HG03439 (cell line): ENCODE measurements at regions not wholly inside any gene's neighbourhood (a gene's known extent, or its start where the extent isn't known, plus 50 kb on each side); places are given as distances from the start of the nearest gene placed in this dataset.
"Not testable (repeated sequence)": the region's sequence is repeated elsewhere in the genome, so short reads cannot be mapped to it uniquely, and the experiment has no call there.

Source experiments
- ATAC-seq: cut with Tn5 transposase; IDR thresholded peaks from one replicate; pipeline ENCODE4 v1.9.1; 2021; ENCODE audit warnings: mild to moderate bottlenecking, moderate library complexity; ENCODE audit not compliant: unreplicated experiment

GRCh38 chr22:25448435-25449051 is 115.9 kb upstream of the GRK3 start:
- ATAC-seq, result peak; percentile 15

- no peak for ATAC-seq
Observed at GRCh38 chr22:25449781-25450317, 114.6 kb upstream of the GRK3 start.

- ATAC-seq, result no peak
Observed at GRCh38 chr22:25451480-25452114, 112.9 kb upstream of the GRK3 start.

GRCh38 chr22:25452116-25452700 is 112.3 kb upstream of the GRK3 start:
- no peak for ATAC-seq

GRCh38 chr22:25453058-25453457 is 111.4 kb upstream of the GRK3 start:
- ATAC-seq, result no peak

- no peak for ATAC-seq
Observed at GRCh38 chr22:25453557-25453956, 110.9 kb upstream of the GRK3 start.

- ATAC-seq, result not testable (repeated sequence)
Observed at GRCh38 chr22:25456300-25457043, 108.0 kb upstream of the GRK3 start.

- not testable (repeated sequence) for ATAC-seq
Observed at GRCh38 chr22:25458631-25459030, 105.8 kb upstream of the GRK3 start.

GRCh38 chr22:25460682-25461081 is 103.8 kb upstream of the GRK3 start:
- ATAC-seq, result not testable (repeated sequence)

- no peak for ATAC-seq
Observed at GRCh38 chr22:25461301-25461700, 103.2 kb upstream of the GRK3 start.

GRCh38 chr22:25462474-25463346 is 101.8 kb upstream of the GRK3 start:
- peak; percentile 51 for ATAC-seq

- not testable (repeated sequence) for ATAC-seq
Observed at GRCh38 chr22:25463347-25463628, 101.2 kb upstream of the GRK3 start.

- ATAC-seq, result not testable (repeated sequence)
Observed at GRCh38 chr22:25464326-25464725, 100.1 kb upstream of the GRK3 start.

- ATAC-seq, result no peak
Observed at GRCh38 chr22:25465949-25466348, 98.5 kb upstream of the GRK3 start.

GRCh38 chr22:25472382-25472781 is 92.1 kb upstream of the GRK3 start:
- ATAC-seq, result no peak

GRCh38 chr22:25475257-25476022 is 89.0 kb upstream of the GRK3 start:
- ATAC-seq, result no peak

- ATAC-seq, result no peak
Observed at GRCh38 chr22:25477358-25477757, 87.1 kb upstream of the GRK3 start.

- no peak for ATAC-seq
Observed at GRCh38 chr22:25478111-25478510, 86.4 kb upstream of the GRK3 start.

GRCh38 chr22:25478528-25478927 is 85.9 kb upstream of the GRK3 start:
- ATAC-seq, result no peak

GRCh38 chr22:25480868-25481267 is 83.6 kb upstream of the GRK3 start:
- not testable (repeated sequence) for ATAC-seq
